ENCODE measurements at regions not wholly inside any gene's neighbourhood (a gene's known extent, or its start where the extent isn't known, plus 50 kb on each side); places are given as distances from the start of the nearest gene placed in this dataset.
"Not testable (repeated sequence)": the region's sequence is repeated elsewhere in the genome, so short reads cannot be mapped to it uniquely, and the experiment has no call there.

DNA sequence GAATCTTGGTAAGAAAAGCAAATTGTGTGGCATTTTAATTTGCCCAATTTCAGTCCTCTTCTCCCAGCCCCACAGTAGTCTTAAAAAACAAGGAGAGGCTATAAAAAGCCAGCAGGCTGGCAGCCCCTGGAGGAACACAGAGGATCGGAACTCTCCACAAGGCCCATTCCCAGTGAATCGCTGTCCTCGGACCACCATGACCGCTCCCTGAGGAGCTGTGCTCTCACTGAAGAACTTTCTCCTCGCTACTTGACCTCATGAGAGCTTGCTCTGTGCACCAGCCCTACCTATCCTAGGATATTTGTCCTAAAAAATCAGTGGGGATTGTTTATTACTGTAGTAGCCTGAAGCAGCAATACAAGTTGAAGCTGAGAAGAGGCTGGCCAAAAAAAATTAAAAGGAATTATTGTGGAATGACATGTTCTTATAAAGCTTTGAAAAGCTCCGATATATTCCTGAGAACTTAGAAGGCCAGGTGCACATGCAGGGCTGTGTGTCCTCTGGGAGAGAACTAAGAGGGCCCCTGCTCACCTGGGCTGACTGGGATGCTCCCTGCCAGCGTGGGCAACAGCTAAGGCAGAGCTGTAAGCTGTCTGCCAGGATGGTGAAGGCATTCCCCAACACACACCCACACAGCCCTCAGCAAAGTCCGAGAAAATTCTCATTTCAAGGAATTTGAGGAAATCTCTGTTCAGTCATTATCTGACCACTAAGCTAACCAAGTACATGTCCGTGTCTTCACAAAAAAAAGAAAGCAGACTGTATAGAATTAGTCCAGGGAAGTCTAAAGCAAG lies 148.8 kb upstream of the SFSWAP start:
- Histone ChIP-seq H3K4me1 (ENCODE audit: low read depth) (no peaks in the 10 kb centered on the region), H3K4me3 (no peak overlapping the region), H3K27me3 (no peaks in the 10 kb centered on the region), H3K27ac (no peak overlapping the region), H3K9me3 (ENCODE audit: low read depth) (no peaks in the 10 kb centered on the region), H3K36me3 (no peaks in the 10 kb centered on the region)
- TF ChIP-seq, protein P1, sequence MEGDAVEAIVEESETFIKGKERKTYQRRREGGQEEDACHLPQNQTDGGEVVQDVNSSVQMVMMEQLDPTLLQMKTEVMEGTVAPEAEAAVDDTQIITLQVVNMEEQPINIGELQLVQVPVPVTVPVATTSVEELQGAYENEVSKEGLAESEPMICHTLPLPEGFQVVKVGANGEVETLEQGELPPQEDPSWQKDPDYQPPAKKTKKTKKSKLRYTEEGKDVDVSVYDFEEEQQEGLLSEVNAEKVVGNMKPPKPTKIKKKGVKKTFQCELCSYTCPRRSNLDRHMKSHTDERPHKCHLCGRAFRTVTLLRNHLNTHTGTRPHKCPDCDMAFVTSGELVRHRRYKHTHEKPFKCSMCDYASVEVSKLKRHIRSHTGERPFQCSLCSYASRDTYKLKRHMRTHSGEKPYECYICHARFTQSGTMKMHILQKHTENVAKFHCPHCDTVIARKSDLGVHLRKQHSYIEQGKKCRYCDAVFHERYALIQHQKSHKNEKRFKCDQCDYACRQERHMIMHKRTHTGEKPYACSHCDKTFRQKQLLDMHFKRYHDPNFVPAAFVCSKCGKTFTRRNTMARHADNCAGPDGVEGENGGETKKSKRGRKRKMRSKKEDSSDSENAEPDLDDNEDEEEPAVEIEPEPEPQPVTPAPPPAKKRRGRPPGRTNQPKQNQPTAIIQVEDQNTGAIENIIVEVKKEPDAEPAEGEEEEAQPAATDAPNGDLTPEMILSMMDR (IDR thresholded peaks at IDR 0.05; ENCODE audit: low read depth, low read length) = no peak
- no peak for DNase-seq (ENCODE audit: low read depth in 1 of 2, low spot score in 1 of 2)

DNA sequence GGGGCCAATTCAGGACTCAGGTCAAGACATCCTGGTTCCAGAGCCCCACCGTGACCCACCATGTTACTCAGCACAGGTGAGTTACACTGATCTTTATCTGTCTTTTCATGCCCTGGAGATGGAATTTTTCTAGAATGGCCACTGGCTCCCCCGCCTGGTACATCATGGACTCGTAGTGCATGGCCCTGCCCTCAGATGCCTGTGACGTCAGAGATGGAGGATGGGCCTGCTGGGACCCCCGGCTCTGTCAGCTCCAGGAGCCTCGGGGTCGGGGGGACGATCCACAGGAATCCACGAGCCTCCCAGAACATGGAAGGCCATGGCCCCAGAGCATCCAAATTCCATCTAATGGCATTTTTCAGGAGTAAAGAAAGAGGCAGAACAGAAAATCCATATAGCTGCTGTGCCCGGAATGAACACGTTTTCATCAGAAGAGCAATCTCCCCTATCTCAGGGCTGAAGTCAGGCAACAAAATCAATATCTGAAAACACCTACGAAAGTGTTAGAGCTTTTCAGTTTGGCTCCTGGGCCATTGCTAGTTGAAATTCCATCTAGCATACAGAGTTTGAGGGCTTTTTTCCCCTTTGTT lies 146.7 kb upstream of the SFSWAP start:
- not testable (repeated sequence) for H3K36me3 ChIP-seq; H3K27ac ChIP-seq; DNase-seq (ENCODE audit: low read depth in 1 of 2, low spot score in 1 of 2); H3K4me1 ChIP-seq (ENCODE audit: low read depth); H3K9me3 ChIP-seq (ENCODE audit: low read depth); H3K4me3 ChIP-seq; H3K27me3 ChIP-seq

DNA sequence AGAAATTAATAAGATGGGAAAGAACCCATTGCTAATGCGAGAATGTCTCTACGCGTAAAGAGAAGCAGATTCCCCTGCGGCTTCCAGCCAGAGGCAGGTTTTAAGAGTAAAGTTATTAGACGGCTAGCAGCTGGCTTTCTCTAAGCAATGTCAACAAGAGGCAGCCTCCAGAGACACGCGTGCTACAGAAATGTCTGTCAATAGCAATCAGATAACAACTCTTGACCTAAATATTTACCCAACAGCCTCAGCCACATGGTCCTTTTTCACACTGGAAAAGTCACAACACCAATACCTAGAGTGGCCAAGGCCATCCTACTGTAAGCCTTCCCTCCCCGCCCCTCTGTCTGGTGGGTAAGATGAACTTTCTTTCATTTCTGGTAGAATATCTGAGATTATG lies 146.0 kb upstream of the SFSWAP start:
- Histone ChIP-seq H3K27me3 (no peaks in the 10 kb centered on the region), H3K4me3 (no peak overlapping the region), H3K9me3 (ENCODE audit: low read depth) (no peaks in the 10 kb centered on the region), H3K4me1 (ENCODE audit: low read depth) (no peaks in the 10 kb centered on the region), H3K36me3 (no peaks in the 10 kb centered on the region), H3K27ac (no peak overlapping the region)
- TF ChIP-seq, protein P1 (IDR thresholded peaks at IDR 0.05; ENCODE audit: low read depth, low read length) = no peak
- no peak for DNase-seq (ENCODE audit: low read depth in 1 of 2, low spot score in 1 of 2)

DNA sequence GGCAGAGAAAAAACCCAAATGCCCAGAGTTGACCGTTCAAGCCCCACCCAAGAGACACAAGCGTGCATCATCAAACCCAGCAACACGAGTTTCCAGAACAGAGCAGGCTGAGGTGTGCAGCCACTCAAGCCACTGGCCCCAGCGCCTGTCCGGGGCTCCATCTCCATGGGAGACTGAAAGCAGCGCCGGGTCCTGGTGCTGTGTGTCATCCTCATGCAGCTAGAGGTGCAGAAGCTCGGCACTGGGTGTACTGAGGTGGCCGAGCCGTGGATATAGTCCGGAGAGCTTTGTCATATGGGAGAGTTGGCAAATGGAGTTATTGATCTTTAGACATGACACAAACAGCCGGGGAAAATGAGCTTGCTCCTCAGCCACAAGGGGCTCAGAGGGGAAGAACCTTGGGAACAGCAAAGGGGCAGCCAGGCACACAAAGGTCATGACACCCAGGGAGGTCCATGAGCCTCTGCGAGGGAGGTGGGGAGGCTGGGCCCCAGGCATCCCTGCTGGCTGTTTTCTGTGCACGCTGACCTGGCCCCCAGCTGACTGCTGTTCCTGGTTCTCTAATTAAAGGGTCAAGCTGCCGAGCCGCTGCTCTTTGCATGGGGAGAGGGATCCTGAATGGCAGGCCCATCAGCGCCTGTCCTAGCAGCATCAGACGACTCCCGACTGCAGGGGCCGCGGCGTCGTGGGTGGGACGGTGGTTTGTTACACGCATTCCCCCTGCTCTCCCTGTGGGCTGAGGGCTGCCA lies 145.4 kb upstream of the SFSWAP start:
- H3K4me1 ChIP-seq (ENCODE audit: low read depth) = no peaks in the 10 kb centered on the region
- no peak for DNase-seq (ENCODE audit: low read depth in 1 of 2, low spot score in 1 of 2)
- no peak overlapping the region for H3K27ac ChIP-seq
- H3K9me3 ChIP-seq (ENCODE audit: low read depth) = no peaks in the 10 kb centered on the region
- no peaks in the 10 kb centered on the region for H3K27me3 ChIP-seq
- TF ChIP-seq, protein P1 (IDR thresholded peaks at IDR 0.05; ENCODE audit: low read depth, low read length) = no peak
- H3K36me3 ChIP-seq = no peaks in the 10 kb centered on the region
- no peak overlapping the region for H3K4me3 ChIP-seq

DNA sequence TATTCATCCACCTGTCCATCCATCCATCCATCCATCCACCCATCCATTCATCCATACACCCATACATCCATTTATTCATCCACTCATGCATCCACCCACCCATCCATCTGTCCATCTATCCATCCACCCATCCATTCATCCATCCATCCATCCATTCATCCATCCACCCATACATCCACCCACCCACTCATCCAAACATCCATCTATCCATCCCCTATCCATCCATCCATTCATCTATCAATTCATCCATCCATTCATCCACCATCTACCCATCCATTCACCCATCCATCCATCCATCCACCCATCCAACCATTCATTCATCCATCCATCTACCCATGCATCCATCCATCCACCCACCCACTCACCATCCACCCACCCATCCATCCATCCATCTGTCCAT lies 142.6 kb upstream of the SFSWAP start:
- no peaks in the 10 kb centered on the region for H3K27me3 ChIP-seq
- no peak for DNase-seq (ENCODE audit: low read depth in 1 of 2, low spot score in 1 of 2)
- H3K27ac ChIP-seq = no peak overlapping the region
- H3K9me3 ChIP-seq (ENCODE audit: low read depth) = no peaks in the 10 kb centered on the region
- H3K4me1 ChIP-seq (ENCODE audit: low read depth) = no peaks in the 10 kb centered on the region
- no peaks in the 10 kb centered on the region for H3K36me3 ChIP-seq
- TF ChIP-seq, protein P1 (IDR thresholded peaks at IDR 0.05; ENCODE audit: low read depth, low read length) = no peak
- H3K4me3 ChIP-seq = no peak overlapping the region

DNA sequence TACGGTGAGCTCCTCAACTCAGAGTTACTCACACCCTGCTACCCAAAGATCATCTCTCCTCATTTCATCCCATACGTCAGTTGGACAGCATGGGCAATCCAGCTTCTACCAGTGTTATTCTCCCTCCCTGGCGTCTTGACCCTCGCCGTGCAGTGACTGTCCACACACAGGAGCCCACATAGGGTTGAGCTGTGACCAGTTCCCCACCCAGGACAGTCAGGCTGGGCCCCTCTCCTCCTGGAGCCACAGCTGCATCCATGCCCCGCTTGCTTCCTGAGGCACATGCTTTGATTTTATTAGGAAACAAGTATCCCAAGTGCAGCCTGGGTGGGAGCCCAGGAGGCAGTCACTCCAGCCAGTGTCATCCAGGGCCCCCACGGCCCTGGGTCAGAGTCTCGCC lies 140.3 kb upstream of the SFSWAP start:
- TF ChIP-seq, protein P1 (IDR thresholded peaks at IDR 0.05; ENCODE audit: low read depth, low read length) = no peak
- H3K27me3 ChIP-seq = no peaks in the 10 kb centered on the region
- H3K4me3 ChIP-seq = no peak overlapping the region
- H3K36me3 ChIP-seq = no peaks in the 10 kb centered on the region
- H3K4me1 ChIP-seq (ENCODE audit: low read depth) = peaks cover 4% of the 10 kb centered on the region
- DNase-seq (ENCODE audit: low read depth in 1 of 2, low spot score in 1 of 2) = no peak
- no peaks in the 10 kb centered on the region for H3K9me3 ChIP-seq (ENCODE audit: low read depth)
- H3K27ac ChIP-seq = no peak overlapping the region
